GM13976 (cell line): ENCODE measurements at regions not wholly inside any gene's neighbourhood (a gene's known extent, or its start where the extent isn't known, plus 50 kb on each side); places are given as distances from the start of the nearest gene placed in this dataset.

ENCODE experiments used
- DNase-seq: peaks from one replicate; pipeline ENCODE4 v3.0.0; 2012; ENCODE audit warnings: low spot score
- in situ Hi-C: fragments of 300-500 bp; cut with MboI; formaldehyde crosslinking; loops from one replicate; pipeline ENCODE4 v1.12.0; 2022; ENCODE audit warnings: low sequenced_read_pairs, mixed read lengths, inconsistent platforms; ENCODE audit not compliant: unreplicated experiment
- TF ChIP-seq, protein P1 (sequence below): IDR thresholded peaks from 2 replicates; pipeline ENCODE4 v1.5.1; 2012; ENCODE audit warnings: borderline replicate concordance, mild to moderate bottlenecking; ENCODE audit not compliant: insufficient read depth; ENCODE audit errors: extremely low read depth, missing control alignments, control extremely low read depth

DNA sequence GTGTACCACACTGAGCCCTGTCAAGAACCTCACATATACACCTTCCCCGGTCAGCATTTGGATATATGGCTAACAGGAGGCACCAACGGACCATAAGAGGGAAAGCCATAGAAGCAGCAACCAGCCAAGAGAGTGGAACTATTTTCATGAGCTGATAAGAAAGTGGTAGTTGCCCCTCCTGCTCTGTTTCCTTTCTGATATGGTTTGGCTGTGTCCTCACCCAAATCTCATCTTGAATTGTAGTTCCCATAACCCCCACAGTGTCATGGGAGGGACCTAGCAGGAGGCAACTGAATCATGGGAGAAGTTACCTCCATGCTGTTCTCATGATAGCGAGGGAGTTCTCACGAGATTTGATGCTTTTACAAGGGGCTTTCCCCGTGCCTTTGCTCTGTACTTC lies 366.1 kb upstream of the DAB1 start:
- TF ChIP-seq, protein P1, sequence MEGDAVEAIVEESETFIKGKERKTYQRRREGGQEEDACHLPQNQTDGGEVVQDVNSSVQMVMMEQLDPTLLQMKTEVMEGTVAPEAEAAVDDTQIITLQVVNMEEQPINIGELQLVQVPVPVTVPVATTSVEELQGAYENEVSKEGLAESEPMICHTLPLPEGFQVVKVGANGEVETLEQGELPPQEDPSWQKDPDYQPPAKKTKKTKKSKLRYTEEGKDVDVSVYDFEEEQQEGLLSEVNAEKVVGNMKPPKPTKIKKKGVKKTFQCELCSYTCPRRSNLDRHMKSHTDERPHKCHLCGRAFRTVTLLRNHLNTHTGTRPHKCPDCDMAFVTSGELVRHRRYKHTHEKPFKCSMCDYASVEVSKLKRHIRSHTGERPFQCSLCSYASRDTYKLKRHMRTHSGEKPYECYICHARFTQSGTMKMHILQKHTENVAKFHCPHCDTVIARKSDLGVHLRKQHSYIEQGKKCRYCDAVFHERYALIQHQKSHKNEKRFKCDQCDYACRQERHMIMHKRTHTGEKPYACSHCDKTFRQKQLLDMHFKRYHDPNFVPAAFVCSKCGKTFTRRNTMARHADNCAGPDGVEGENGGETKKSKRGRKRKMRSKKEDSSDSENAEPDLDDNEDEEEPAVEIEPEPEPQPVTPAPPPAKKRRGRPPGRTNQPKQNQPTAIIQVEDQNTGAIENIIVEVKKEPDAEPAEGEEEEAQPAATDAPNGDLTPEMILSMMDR: no peak
- DNase-seq: no peak
- in situ Hi-C loops: no loop called here

DNA sequence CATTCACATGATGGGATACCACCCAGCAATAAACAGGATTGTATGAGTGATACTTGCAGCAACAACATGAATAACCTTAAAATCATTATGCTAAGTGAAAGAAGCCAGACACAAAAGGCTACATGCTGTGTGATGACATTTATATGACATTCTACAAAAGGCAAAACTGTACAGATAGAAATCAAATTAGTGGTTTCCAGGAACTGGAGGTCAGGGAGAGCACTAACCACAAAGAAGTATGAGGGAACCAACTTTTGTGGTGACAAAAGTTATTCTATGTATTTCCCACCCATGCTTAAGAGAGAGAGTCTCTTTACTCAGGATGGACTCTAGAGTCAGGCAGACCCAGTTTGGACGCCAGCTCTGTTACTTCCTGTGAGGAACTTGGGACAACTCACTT lies 364.5 kb upstream of the DAB1 start:
- TF ChIP-seq, protein P1: no peak
- in situ Hi-C loops: no loop called here
- no peak for DNase-seq

DNA sequence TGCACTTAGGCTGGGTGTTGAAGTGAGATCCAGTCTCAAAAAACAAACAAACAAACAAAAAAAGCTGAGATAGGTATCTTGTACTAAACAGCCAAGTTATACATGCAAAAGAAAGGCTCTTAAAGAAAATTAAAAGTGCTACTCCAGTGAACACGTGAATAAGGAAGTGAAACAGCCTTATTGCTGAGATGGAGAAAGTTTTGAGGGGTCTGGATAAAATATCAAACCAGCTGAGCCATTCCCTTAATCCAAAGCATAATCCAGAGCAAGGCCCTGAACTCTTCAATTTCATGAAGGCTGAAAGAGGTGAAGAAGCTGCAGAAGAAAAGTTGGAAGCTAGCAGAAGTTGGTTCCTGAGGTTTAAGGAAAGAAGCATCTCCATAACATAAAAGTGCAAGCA lies 360.5 kb upstream of the DAB1 start:
- TF ChIP-seq, protein P1: no peak
- in situ Hi-C loops: no loop called here
- no peak for DNase-seq

DNA sequence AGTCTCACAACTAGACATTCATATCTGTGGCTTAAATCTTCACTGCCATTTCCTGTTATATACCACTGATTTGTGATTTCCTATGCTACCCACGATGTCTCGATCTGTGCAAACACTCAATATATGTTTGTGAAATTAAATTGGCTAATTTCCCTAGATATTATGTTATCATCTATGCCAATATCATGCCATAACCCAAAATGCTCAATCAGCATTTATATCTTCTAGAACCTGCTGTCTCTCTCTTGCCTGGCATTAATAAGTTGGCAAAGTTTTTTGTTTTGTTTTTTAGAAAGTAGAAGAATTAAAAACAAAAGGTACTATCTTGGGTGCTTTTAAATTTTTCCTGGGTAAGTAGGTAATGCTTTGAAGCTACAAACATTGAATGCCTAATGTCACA lies 358.5 kb upstream of the DAB1 start:
- in situ Hi-C loops: no loop called here
- TF ChIP-seq, protein P1: no peak
- no peak for DNase-seq

DNA sequence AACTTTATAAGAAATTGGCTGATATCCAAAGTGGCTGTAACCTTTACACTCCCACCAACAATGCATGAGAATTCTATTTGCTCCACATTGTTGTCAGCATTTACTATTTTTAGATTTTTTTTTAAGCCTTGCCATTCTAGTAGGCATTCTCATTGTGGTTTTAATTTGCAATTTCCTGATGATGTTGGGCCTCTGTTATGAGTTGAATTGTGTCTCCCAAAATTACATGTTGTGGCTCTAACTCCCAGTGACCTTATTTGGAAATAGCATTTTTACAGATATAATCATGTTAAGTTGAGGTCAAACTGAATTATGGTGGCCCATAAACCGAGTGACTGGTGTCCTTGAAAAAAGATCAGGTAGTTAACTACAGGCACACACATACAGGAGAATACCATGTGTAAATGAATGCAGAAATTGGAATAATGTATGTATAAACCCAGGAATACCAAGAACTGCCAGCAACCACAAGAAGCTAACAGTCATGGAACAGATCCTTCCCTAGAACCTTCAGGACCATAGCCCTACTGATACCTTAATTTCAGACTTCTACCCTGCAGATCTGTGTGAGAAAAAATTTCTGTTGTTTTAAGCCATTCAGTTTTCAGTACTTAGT lies 348.8 kb upstream of the DAB1 start:
- no peak for DNase-seq
- TF ChIP-seq, protein P1: no peak
- in situ Hi-C loops: no loop called here

DNA sequence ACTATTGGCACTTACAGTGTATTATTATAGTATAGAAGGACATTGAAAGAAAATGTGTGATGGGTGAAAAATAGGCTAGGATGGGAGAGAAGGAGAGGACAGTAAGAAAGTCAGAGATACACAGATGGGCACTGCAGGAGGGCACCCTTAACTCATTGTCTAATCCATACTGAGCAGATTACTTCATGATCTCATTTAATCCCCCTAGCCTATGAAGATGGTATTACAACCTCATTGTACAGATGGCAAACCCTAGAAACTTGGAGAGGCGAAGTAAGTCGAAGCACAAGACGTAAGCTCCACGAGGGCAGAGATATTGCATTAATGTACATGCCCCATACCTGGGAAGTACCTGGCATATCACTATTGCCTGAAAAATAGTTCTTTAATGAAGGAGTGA lies 346.9 kb upstream of the DAB1 start:
- in situ Hi-C loops: no loop called here
- TF ChIP-seq, protein P1: no peak
- DNase-seq: no peak
